ENCODE measurements at regions not wholly inside any gene's neighbourhood (a gene's known extent, or its start where the extent isn't known, plus 50 kb on each side); places are given as distances from the start of the nearest gene placed in this dataset.

DNA sequence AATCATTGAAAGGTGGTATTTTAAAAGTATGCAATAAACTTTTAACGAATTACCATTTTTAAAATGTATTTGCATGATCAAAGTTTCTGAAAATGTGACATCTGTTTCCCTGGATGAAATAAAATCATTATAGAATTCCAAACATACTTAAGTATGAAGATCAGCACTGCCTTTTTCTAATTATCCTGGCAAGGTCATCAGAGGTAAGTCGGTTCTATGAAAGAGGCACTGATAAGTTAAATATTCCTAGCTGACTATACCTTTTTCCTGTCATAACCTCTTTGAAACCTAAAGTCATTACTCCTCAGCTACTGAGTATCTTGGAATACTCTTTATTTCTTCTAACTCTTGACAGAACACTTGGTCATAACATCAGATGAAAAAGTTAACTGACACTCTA lies 406.1 kb upstream of the ALCAM start:
- TF ChIP-seq GATA2 (IDR thresholded peaks at IDR 0.05; ENCODE audit: low read depth, low read length), result no peak
- TF ChIP-seq GATA3 (IDR thresholded peaks at IDR 0.05; ENCODE audit: low read depth, low read length), result no peak
